Keratinocyte (primary cell): ENCODE measurements at regions not wholly inside any gene's neighbourhood (a gene's known extent, or its start where the extent isn't known, plus 50 kb on each side); places are given as distances from the start of the nearest gene placed in this dataset.

Experiments used
- DNase-seq: peaks from one replicate; pipeline ENCODE4 v3.0.0-alpha.2; 2011; ENCODE audit warnings: low read depth, missing footprints, low spot score
- FAIRE-seq: peaks from 2 replicates; lab custom pipeline; 2011; peaks lifted over from hg19 to GRCh38; lab: Jason Lieb, UNC
- H2AFZ ChIP-seq: 2 replicates; pipeline ENCODE4 v1.6.0; 2012; ENCODE audit warnings: low read length, control low read depth, inconsistent platforms; ENCODE audit not compliant: control insufficient read depth
- H3K27ac ChIP-seq: 2 replicates; pipeline ENCODE4 v1.5.1; 2011; ENCODE audit warnings: low read length; ENCODE audit not compliant: control insufficient read depth, insufficient read depth
- H3K27me3 ChIP-seq: 3 replicates; pipeline ENCODE4 v1.6.0; 2011; ENCODE audit warnings: low read length; ENCODE audit not compliant: control insufficient read depth, insufficient read depth; ENCODE audit errors: extremely low read depth
- H3K36me3 ChIP-seq, 2 experiments: 2 replicates in 1 of 2; 3 replicates in 1 of 2; pipeline ENCODE4 v1.5.1; 2011; ENCODE audit warnings: low read length in 2 of 2, mild to moderate bottlenecking in 1 of 2; ENCODE audit not compliant: control insufficient read depth in 2 of 2, insufficient read depth in 2 of 2; ENCODE audit errors: extremely low read depth in 1 of 2
- H3K4me1 ChIP-seq: 3 replicates; pipeline ENCODE4 v1.5.1; 2011; ENCODE audit warnings: low read length; ENCODE audit not compliant: control insufficient read depth, insufficient read depth; ENCODE audit errors: extremely low read depth
- H3K4me2 ChIP-seq: 3 replicates; pipeline ENCODE4 v1.6.0; 2011; ENCODE audit warnings: low read depth, low read length; ENCODE audit not compliant: control insufficient read depth, insufficient read depth; ENCODE audit errors: extremely low read depth
- H3K4me3 ChIP-seq, 3 experiments: fragments of 200-600 bp in 1 of 3; sonication (generic) in 1 of 3; 2 replicates in 2 of 3; 3 replicates in 1 of 3; pipeline ENCODE4 v1.5.1; 2011 to 2016; ENCODE audit warnings: low read length in 3 of 3, mild to moderate bottlenecking in 3 of 3, control low read depth in 2 of 3, inconsistent platforms in 1 of 3, low read depth in 1 of 3, mixed read lengths in 1 of 3, mixed run types in 1 of 3, moderate library complexity in 1 of 3; ENCODE audit not compliant: control insufficient read depth in 2 of 3, insufficient read depth in 2 of 3; ENCODE audit errors: extremely low read depth in 1 of 3
- H3K79me2 ChIP-seq: 2 replicates; pipeline ENCODE4 v1.6.0; 2012; ENCODE audit warnings: low read length; ENCODE audit not compliant: control insufficient read depth, insufficient read depth
- H3K9ac ChIP-seq: 3 replicates; pipeline ENCODE4 v1.6.0; 2011; ENCODE audit warnings: low read length; ENCODE audit not compliant: control insufficient read depth, insufficient read depth; ENCODE audit errors: extremely low read depth
- H3K9me1 ChIP-seq: 3 replicates; pipeline ENCODE4 v1.6.0; 2011; ENCODE audit warnings: low read length; ENCODE audit not compliant: control insufficient read depth, insufficient read depth; ENCODE audit errors: extremely low read depth
- H3K9me3 ChIP-seq: 2 replicates; pipeline ENCODE4 v1.5.1; 2012; ENCODE audit warnings: low read depth, low read length; ENCODE audit not compliant: control insufficient read depth
- H4K20me1 ChIP-seq: 3 replicates; pipeline ENCODE4 v1.6.0; 2011; ENCODE audit warnings: low read length; ENCODE audit not compliant: control insufficient read depth, insufficient read depth; ENCODE audit errors: extremely low read depth
- CTCF ChIP-seq, 3 experiments: IDR thresholded peaks in 1 of 3; conservative IDR thresholded peaks in 1 of 3; optimal IDR thresholded peaks in 1 of 3; 2 replicates in 2 of 3; 3 replicates in 1 of 3; pipeline versions ENCODE3 to v1.5.1; 2011; ENCODE audit warnings: low read length in 3 of 3, mild to moderate bottlenecking in 3 of 3, moderate library complexity in 2 of 3, control low read depth in 1 of 3, inconsistent platforms in 1 of 3; ENCODE audit not compliant: insufficient read depth in 2 of 3; ENCODE audit errors: extremely low read depth in 1 of 3
- EZH2 ChIP-seq: IDR thresholded peaks from one replicate; pipeline ENCODE4 v1.6.1; 2012; ENCODE audit warnings: inconsistent platforms, mild to moderate bottlenecking, low read length, moderate library complexity
- dilution Hi-C: fragments of 300-500 bp; cut with MboI; formaldehyde crosslinking; loops from one replicate; pipeline ENCODE4 v1.7.0; 2020; ENCODE audit warnings: low sequenced_read_pairs; ENCODE audit not compliant: extremely low pct_ligation_motif_present

- Histone ChIP-seq H2AFZ (no peak overlapping the region), H3K9me1 (peaks cover 9% of the 10 kb centered on the region), H3K27me3 (no peaks in the 10 kb centered on the region), H3K27ac (no peak overlapping the region), H3K36me3 (peaks cover 6 to 8% of the 10 kb centered on the region in 2 experiments), H3K79me2 (peaks cover 99% of the 10 kb centered on the region), H3K4me1 (peaks cover 21% of the 10 kb centered on the region), H3K4me3 (no peak overlapping the region), H4K20me1 (peaks cover 13% of the 10 kb centered on the region), H3K4me2 (no peak overlapping the region), H3K9me3 (no peaks in the 10 kb centered on the region), H3K9ac (no peak overlapping the region)
- no peak for DNase-seq
- dilution Hi-C loops, result no loop called here
- TF ChIP-seq EZH2 (no peak), CTCF (optimal IDR thresholded peaks at IDR 0.05 in 1 of 3, IDR thresholded peaks at IDR 0.05 in 1 of 3, conservative IDR thresholded peaks at IDR 0.05 in 1 of 3; ENCODE audit: extremely low read depth in 1 of 3, insufficient read depth in 2 of 3, low read length in 3 of 3) (no peak)
- FAIRE-seq, result no peak
Measured at GRCh38 chr9:110125207-110125751, 82.7 kb downstream of the C9orf152 start.

- Histone ChIP-seq H3K79me2 (peaks cover 99% of the 10 kb centered on the region), H3K4me2 (no peak overlapping the region), H2AFZ (no peak overlapping the region), H3K36me3 (peaks cover 6 to 8% of the 10 kb centered on the region in 2 experiments), H3K9me3 (no peaks in the 10 kb centered on the region), H3K27me3 (no peaks in the 10 kb centered on the region), H3K27ac (no peak overlapping the region), H3K4me1 (peaks cover 22% of the 10 kb centered on the region), H3K4me3 (no peak overlapping the region), H3K9me1 (peaks cover 9% of the 10 kb centered on the region), H3K9ac (no peak overlapping the region), H4K20me1 (peaks cover 13% of the 10 kb centered on the region)
- no peak for TF ChIP-seq EZH2
- FAIRE-seq (no peak), DNase-seq (no peak)
- dilution Hi-C loops, result no loop called here
Measured at GRCh38 chr9:110125763-110126351, 82.1 kb downstream of the C9orf152 start.
